NCI-H2227 (cell line): ENCODE measurements at regions not wholly inside any gene's neighbourhood (a gene's known extent, or its start where the extent isn't known, plus 50 kb on each side); places are given as distances from the start of the nearest gene placed in this dataset.

Source experiments
- DNase-seq: peaks from one replicate; lab custom pipeline; 2025; ENCODE audit not compliant: unreplicated experiment; lab: John Stamatoyannopoulos, UW

DNA sequence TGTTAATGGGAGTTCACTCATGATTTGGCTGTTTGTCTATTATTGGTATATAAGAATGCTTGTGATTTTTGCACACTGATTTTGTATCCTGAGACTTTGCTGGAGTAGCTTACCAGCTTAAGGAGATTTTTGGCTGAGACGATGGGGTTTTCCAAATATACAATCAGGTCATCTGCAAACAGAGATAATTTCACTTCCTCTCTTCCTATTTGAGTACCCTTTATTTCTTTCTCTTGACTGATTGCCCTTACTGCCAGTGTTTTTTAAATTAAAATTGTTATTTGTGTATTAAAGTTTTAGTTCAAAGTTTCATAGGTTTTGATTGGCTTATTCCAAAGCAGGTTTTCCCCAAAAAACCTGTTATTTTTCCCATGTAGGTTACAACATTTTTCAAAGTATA is 390.5 kb upstream of the RBMS3 start:
- DNase-seq = no peak

DNA sequence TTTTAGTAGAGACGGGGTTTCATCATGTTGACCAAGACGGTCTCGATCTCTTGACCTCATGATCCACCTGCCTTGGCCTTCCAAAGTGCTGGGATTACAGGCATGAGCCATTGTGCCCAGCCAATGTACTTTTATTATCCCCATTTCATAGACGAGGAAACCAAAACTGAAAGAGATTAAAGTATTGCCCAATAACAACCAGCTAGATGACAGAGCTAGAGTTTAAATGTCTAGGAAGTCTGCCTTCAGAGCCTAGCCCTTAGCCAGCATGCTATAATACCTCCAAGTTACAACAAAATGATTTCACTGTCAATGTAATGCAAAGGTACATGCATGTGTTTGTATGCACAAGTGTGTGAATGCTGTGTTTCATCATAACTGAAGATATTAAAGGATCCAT is 389.4 kb upstream of the RBMS3 start:
- DNase-seq = no peak

GRCh38 chr3:28900301-28900700 is 380.6 kb upstream of the RBMS3 start:
- DNase-seq = no peak

DNA sequence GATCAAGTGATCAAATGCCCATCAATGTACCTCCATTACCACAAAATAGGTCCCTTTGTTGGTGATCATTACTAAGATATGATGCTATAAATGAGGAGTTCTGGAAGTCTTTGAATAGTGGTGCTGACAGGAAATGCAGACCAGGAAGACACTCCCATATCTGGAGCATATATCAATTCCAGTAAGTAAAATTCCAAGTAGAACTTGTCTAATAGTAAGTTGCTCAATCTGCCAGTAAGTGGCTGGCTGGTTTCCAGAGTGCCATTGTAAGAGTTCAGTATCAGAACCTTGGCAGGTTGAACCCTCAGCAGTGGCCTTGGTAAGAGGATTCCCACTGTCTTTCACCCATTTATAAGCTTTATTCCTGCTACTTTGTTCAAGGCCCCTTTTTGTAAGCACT is 379.9 kb upstream of the RBMS3 start:
- DNase-seq = no peak

- no peak for DNase-seq
Observed at GRCh38 chr3:28903171-28903601, 377.7 kb upstream of the RBMS3 start.

- no peak for DNase-seq
Observed at GRCh38 chr3:28905798-28906197, 375.1 kb upstream of the RBMS3 start.

- no peak for DNase-seq
Observed at GRCh38 chr3:28906561-28907310, 374.1 kb upstream of the RBMS3 start.

GRCh38 chr3:28907616-28908015 is 373.3 kb upstream of the RBMS3 start:
- DNase-seq = no peak

DNA sequence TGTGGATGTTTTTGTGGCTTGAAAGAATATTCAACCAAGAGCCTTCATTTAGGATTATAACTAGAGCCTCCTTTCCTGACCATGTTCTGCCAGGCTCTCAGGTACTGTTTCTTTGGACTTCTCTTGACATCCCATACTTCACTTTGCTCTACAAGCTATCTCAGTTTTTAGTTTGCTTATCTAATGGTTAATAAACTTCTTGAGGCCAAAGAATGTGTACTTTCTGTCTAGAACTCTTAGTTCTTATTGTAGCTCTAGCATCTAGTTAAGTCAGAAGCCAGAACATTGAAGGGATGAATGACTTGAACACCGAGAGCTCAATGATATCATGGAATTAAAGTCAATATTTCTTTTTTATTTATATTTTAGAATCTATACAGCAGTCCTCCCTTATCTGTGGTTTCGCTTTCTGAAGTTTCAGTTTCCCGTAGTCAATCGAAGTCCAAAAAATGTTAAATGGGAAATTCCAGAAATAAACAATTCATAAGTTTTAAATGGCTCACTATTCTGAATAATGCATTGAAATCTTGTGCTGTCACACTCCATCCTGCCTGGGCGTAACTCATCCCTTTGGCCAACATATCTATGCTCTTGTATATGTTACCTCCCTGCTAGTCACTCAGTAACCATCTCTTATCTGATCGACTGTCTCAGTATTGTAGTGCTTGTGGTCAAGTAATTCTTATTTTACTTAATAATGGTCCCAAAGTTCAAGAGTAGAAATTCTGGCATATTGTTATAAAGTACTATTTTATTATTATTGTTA is 368.6 kb upstream of the RBMS3 start:
- DNase-seq = no peak

DNA sequence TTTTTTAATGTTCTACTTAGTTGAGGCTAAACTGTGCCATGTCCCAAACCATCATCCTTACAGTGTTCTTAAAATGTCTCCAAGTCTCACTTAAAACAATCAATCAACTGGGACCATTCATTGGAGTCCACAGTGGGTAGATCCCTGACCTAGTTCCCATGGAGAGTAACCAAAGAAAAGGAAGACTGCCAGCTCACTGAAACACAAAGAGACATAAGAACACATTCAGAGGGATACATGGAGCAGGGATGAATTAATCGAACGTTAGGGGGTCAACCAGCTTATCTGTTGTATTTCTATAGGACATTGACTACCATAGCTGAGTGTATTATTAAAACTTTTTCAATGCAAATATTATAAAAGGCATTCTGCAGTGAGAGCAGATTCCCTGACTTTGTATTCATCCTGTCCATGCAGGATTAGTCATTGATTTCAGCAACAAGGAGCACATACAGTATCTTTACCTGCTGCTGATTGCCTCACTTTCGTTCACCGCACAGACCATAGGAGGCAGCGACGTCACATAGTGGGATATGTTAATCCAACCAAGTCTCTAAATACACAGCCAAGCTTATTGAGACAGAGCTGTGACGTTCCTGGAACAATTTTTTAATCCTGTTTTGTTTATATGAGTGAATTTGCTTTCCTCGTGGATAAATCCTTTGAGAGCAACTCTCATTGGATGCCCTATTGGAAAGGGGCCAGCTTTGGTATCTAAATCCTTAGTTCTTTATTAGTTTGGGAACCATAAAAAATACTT is 364.9 kb upstream of the RBMS3 start:
- no peak for DNase-seq

- DNase-seq = no peak
Observed at GRCh38 chr3:28916713-28917499, 364.0 kb upstream of the RBMS3 start.

GRCh38 chr3:28917895-28918475 is 362.9 kb upstream of the RBMS3 start:
- DNase-seq = no peak

GRCh38 chr3:28922376-28922775 is 358.5 kb upstream of the RBMS3 start:
- DNase-seq = no peak

- DNase-seq = no peak
Observed at GRCh38 chr3:28923994-28924393, 356.9 kb upstream of the RBMS3 start.

DNA sequence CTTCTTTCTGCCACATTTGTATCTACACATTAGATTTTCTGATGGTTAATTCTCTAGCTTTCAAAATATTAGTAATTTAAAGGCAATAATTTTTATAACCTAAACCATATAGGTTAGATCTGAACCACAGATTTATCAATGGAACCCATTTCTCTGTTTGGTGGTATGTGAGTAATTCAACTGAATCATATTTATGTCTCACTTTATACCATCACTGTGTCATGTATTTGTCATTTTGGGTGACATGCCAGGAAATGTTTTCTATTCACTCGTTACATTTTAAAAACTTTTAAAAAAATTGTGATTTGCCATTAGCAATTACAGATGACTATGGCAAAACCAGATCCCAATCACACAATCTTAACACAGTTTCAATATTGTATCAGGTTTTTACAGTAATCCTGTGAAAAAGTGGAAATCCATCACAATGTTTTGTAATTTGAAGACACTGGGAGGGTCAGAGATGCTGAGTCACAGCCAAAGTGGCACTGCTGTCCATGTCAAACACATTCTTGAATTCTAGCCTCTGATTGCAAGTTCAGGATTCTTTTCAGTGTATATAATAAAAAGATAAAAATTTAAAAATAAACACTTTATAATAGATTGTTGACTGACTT is 356.0 kb upstream of the RBMS3 start:
- no peak for DNase-seq

GRCh38 chr3:28933337-28933736 is 347.5 kb upstream of the RBMS3 start:
- DNase-seq = no peak

DNA sequence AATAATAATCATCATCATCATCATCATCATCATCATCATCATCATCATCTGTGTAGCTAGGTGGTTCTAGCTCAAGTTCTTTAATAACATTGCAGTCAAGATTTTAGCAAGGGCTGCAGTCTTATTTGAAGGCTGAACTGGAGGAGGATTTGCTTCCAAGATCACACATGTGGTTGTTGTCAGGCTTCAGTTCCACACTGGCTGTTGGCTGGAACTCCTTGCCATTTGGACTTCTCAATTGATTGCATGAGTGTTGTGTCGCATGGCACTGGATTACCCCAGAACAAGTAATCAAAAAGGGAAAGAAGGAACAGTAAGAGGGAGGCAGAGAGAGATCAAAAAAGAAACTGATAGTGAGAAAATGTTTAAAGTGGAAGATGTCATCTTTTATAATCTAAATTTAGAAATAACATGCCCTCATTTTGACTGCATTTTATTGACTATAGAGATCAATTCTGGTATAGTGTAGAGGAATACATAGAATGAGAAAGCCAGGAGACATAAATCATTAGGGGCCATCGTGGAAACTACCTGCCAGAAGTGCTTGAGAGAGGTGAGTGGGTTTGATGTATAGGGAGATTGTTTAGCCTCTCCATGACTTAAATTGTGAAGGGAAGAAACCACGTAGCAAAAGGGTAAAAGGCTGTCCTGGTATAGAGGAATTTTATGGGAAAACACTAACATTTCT is 346.6 kb upstream of the RBMS3 start:
- no peak for DNase-seq

DNA sequence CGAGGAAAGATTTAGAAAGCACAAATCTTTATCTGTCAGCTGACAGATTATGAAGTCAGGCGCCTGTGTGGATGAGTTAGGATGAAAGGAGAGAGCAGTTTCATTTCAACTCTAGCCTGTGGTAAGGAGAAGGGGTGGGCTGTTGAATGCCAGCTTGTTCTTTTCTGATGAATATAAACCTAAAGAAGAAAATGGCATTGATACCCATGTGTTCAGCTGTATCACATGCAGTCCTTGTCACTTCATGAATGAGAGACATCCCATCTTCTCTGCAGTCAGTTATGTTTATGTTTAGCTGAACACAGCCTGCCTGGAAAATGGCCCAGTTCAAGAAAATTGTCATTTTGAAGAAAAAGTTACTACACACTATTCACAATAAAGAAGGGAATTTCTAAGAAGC is 345.7 kb upstream of the RBMS3 start:
- no peak for DNase-seq

DNA sequence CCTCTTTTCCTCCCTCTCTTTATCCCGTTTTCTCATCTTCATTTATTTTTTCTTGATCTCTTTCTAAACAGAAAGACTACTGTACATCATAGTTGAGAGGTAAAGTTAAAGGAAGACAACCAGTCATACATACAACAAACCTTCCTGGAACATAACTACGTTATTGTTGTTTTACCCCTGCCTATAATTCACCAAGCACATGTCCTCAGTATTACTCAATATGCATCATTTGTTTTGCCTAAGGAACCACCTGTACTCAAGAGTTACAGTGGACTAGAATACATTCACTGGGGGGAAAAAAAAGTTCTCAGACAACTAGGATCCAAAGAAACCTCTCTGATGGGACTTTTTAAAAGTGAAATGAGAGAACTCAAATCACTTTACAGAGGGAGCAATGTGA is 344.7 kb upstream of the RBMS3 start:
- no peak for DNase-seq

DNA sequence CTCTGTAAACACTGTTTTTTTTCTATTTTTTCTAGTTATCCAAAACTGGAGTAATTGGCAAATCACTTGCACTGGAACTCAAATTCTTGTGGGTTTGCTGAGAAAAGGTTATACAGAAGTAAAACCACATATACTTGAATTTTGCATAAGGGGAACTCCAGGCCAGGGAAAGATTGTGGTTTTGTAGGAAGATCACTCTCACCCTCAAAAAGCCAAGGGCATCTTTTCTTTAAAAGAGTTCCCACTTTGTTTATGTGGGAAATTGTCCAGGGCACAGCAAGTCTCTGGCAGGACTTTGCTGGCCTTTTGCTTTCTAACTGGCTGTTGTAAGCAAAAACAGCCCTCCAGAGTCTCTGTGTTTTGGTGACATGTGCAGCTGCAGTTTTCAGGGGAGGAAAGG is 340.3 kb upstream of the RBMS3 start:
- DNase-seq = no peak
